Transverse colon (tissue), 4 donors: ENCODE measurements at regions not wholly inside any gene's neighbourhood (a gene's known extent, or its start where the extent isn't known, plus 50 kb on each side); places are given as distances from the start of the nearest gene placed in this dataset.

Experiments
- DNase-seq: peaks from one replicate; pipeline ENCODE4 v3.0.0-alpha.2; 2019
- H3K27ac ChIP-seq, 4 donors: fragments of 200-600 bp; sonication (generic); 2 replicates each; pipeline ENCODE4 v1.5.1; 2016 to 2018; ENCODE audit warnings: inconsistent platforms in 4 of 4
- H3K27me3 ChIP-seq: fragments of 200-600 bp; sonication (generic); 2 replicates; pipeline ENCODE4 v1.5.1; 2017; ENCODE audit warnings: inconsistent platforms
- H3K36me3 ChIP-seq, 4 donors: fragments of 200-600 bp; sonication (generic); 2 replicates each; pipeline ENCODE4 v1.5.1; 2017 to 2019; ENCODE audit warnings: inconsistent platforms in 4 of 4
- H3K4me1 ChIP-seq, 4 donors: fragments of 200-600 bp; sonication (generic); 2 replicates each; pipeline ENCODE4 v1.5.1; 2017 to 2020; ENCODE audit warnings: inconsistent platforms in 4 of 4
- H3K4me3 ChIP-seq, 4 donors: fragments of 200-600 bp; sonication (generic); 1 replicate in 1 of 4; 2 replicates in 3 of 4; pipeline versions ENCODE4 v1.5.1 to v1.6.1; 2017 to 2019; ENCODE audit warnings: inconsistent platforms in 4 of 4
- H3K9me3 ChIP-seq, 2 donors: fragments of 200-600 bp; sonication (generic); 2 replicates each; pipeline ENCODE4 v1.5.1; 2017 to 2019; ENCODE audit warnings: inconsistent platforms in 2 of 2
- CTCF ChIP-seq, 5 experiments: fragments of 200-600 bp in 3 of 5; fragments of 450-650 bp in 2 of 5; sonication (generic) in 3 of 5; IDR thresholded peaks; 1 replicate in 2 of 5; 2 replicates in 3 of 5; pipeline ENCODE4 v1.5.1; 2016 to 2017; ENCODE audit warnings: antibody characterized with exemption in 5 of 5, inconsistent platforms in 3 of 5, mild to moderate bottlenecking in 2 of 5, moderate library complexity in 1 of 5
- EP300 ChIP-seq: sonication (generic); formaldehyde crosslinking; IDR thresholded peaks from one replicate; pipeline ENCODE4 v1.6.1; 2017; ENCODE audit warnings: antibody characterized with exemption, low read depth
- POLR2A ChIP-seq: fragments of 450-650 bp; IDR thresholded peaks from one replicate; pipeline ENCODE4 v1.6.1; 2016; ENCODE audit warnings: antibody characterized with exemption, mild to moderate bottlenecking, moderate library complexity
- POLR2AphosphoS5 ChIP-seq, 3 donors: sonication (generic); formaldehyde crosslinking; IDR thresholded peaks; one replicate each; pipeline ENCODE4 v1.6.1; 2016; ENCODE audit warnings: antibody characterized with exemption in 3 of 3
- WGBS, 2 donors: methylation state at CpG; one replicate each; pipeline ENCODE4 v1.1.5; 2018; ENCODE audit warnings: low coverage in 1 of 2; 5-methylcytosine and 5-hydroxymethylcytosine counted together
- in situ Hi-C, 4 donors: fragments of 200-750 bp; cut with MboI; loops; one replicate each; pipeline versions ENCODE4 v1.15.0 to v1.15.1; 2017; ENCODE audit warnings: low sequenced_read_pairs in 3 of 4, low pct_ligation_motif_present in 1 of 4, low pct_unique_long_range_greater_than_20kb in 1 of 4
- intact Hi-C: fragments of 100-400 bp; cut with DNase I; formaldehyde crosslinking; loops from one replicate; pipeline ENCODE4 v1.15.1; 2023; ENCODE audit warnings: low total_unique reads

GRCh38 chr10:62992145-62992721 lies 140.9 kb upstream of the NRBF2 start:
- TF ChIP-seq EP300: no peak
- no peak for TF ChIP-seq POLR2A
- TF ChIP-seq POLR2AphosphoS5 (IDR thresholded peaks at IDR 0.05): no peak
- TF ChIP-seq CTCF (IDR thresholded peaks at IDR 0.05): no peak
- 63% methylated on average over 9 of the region's 9 CpGs; no CpG with 5 or more reads in 1 of the 2 donors for WGBS, 2 donors
- DNase-seq: no peak
- Histone ChIP-seq H3K27me3 (no peaks in the 10 kb centered on the region), H3K36me3 (no peaks in the 10 kb centered on the region), H3K4me3 (no peak overlapping the region), H3K9me3 (no peaks in the 10 kb centered on the region), H3K27ac (no peak overlapping the region), H3K4me1 (no peaks in the 10 kb centered on the region)
- in situ Hi-C loops: no loop called here
- intact Hi-C loops: no loop called here

- H3K4me3 ChIP-seq: no peak overlapping the region
- H3K9me3 ChIP-seq: no peaks in the 10 kb centered on the region
- H3K27me3 ChIP-seq: no peaks in the 10 kb centered on the region
- no peaks in the 10 kb centered on the region for H3K36me3 ChIP-seq
- intact Hi-C loops (no loop called here), in situ Hi-C loops (no loop called here)
- 70 to 80% methylated on average over 1 of the region's 1 CpG for WGBS, 2 donors
- H3K27ac ChIP-seq: no peak overlapping the region
- DNase-seq: no peak
- no peaks in the 10 kb centered on the region for H3K4me1 ChIP-seq
- TF ChIP-seq EP300 (no peak), POLR2A (no peak), CTCF (IDR thresholded peaks at IDR 0.05) (no peak), POLR2AphosphoS5 (IDR thresholded peaks at IDR 0.05) (no peak)
Observed at GRCh38 chr10:62990126-62990525, 143.0 kb upstream of the NRBF2 start.

- DNase-seq: no peak
- no peaks in the 10 kb centered on the region for H3K27me3 ChIP-seq
- no peaks in the 10 kb centered on the region for H3K4me1 ChIP-seq
- in situ Hi-C loops: no loop called here
- intact Hi-C loops: no loop called here
- no peak overlapping the region for H3K27ac ChIP-seq
- H3K36me3 ChIP-seq: no peaks in the 10 kb centered on the region
- TF ChIP-seq CTCF (IDR thresholded peaks at IDR 0.05): no peak
- no peak for TF ChIP-seq EP300
- TF ChIP-seq POLR2AphosphoS5 (IDR thresholded peaks at IDR 0.05): no peak
- no peak for TF ChIP-seq POLR2A
- H3K4me3 ChIP-seq: no peak overlapping the region
- no peaks in the 10 kb centered on the region for H3K9me3 ChIP-seq
- WGBS, 2 donors: 83 to 86% methylated on average over 1 to 4 of the region's 4 CpGs
Observed at GRCh38 chr10:62985807-62986600, 147.1 kb upstream of the NRBF2 start.

- TF ChIP-seq POLR2A (no peak), EP300 (no peak), POLR2AphosphoS5 (IDR thresholded peaks at IDR 0.05) (no peak), CTCF (IDR thresholded peaks at IDR 0.05) (no peak)
- Histone ChIP-seq H3K27me3 (no peaks in the 10 kb centered on the region), H3K36me3 (no peaks in the 10 kb centered on the region), H3K27ac (no peak overlapping the region), H3K9me3 (no peaks in the 10 kb centered on the region), H3K4me3 (no peak overlapping the region), H3K4me1 (no peaks in the 10 kb centered on the region)
- no peak for DNase-seq
- in situ Hi-C loops: no loop called here
- WGBS, 2 donors: 76 to 79% methylated on average over 2 of the region's 2 CpGs
- intact Hi-C loops: no loop called here
Observed at GRCh38 chr10:62981096-62981495, 152.0 kb upstream of the NRBF2 start.
